ENCODE measurements at regions not wholly inside any gene's neighbourhood (a gene's known extent, or its start where the extent isn't known, plus 50 kb on each side); places are given as distances from the start of the nearest gene placed in this dataset.

- no peak for DNase-seq (ENCODE audit: extremely low read depth in 1 of 2, low read depth in 1 of 2)
Observed at GRCh38 chr5:164002628-164003027, 497.2 kb downstream of the MAT2B start.

- DNase-seq (ENCODE audit: extremely low read depth in 1 of 2, low read depth in 1 of 2) = no peak
Observed at GRCh38 chr5:164005071-164005470, 499.7 kb downstream of the MAT2B start.

GRCh38 chr5:164007064-164007463 lies 501.6 kb downstream of the MAT2B start:
- DNase-seq (ENCODE audit: extremely low read depth in 1 of 2, low read depth in 1 of 2) = no peak

GRCh38 chr5:164009621-164010020 lies 504.2 kb downstream of the MAT2B start:
- DNase-seq (ENCODE audit: extremely low read depth in 1 of 2, low read depth in 1 of 2) = no peak

GRCh38 chr5:164010900-164011299 lies 505.5 kb downstream of the MAT2B start:
- DNase-seq (ENCODE audit: extremely low read depth in 1 of 2, low read depth in 1 of 2) = no peak

GRCh38 chr5:164012371-164012770 lies 507.0 kb downstream of the MAT2B start:
- DNase-seq (ENCODE audit: extremely low read depth in 1 of 2, low read depth in 1 of 2) = no peak

GRCh38 chr5:164013077-164013670 lies 507.8 kb downstream of the MAT2B start:
- DNase-seq (ENCODE audit: extremely low read depth in 1 of 2, low read depth in 1 of 2) = no peak

- DNase-seq (ENCODE audit: extremely low read depth in 1 of 2, low read depth in 1 of 2) = no peak
Observed at GRCh38 chr5:164020116-164020515, 514.7 kb downstream of the MAT2B start.

- DNase-seq (ENCODE audit: extremely low read depth in 1 of 2, low read depth in 1 of 2) = no peak
Observed at GRCh38 chr5:164027738-164028137, 522.3 kb downstream of the MAT2B start.

- DNase-seq (ENCODE audit: extremely low read depth in 1 of 2, low read depth in 1 of 2) = no peak
Observed at GRCh38 chr5:164038128-164038783, 532.8 kb downstream of the MAT2B start.

GRCh38 chr5:164041105-164041504 lies 535.7 kb downstream of the MAT2B start:
- DNase-seq (ENCODE audit: extremely low read depth in 1 of 2, low read depth in 1 of 2) = no peak

GRCh38 chr5:164048359-164048926 lies 543.0 kb downstream of the MAT2B start:
- DNase-seq (ENCODE audit: extremely low read depth in 1 of 2, low read depth in 1 of 2) = no peak

- DNase-seq (ENCODE audit: extremely low read depth in 1 of 2, low read depth in 1 of 2) = no peak
Observed at GRCh38 chr5:164051745-164052144, 546.3 kb downstream of the MAT2B start.

- DNase-seq (ENCODE audit: extremely low read depth in 1 of 2, low read depth in 1 of 2) = no peak
Observed at GRCh38 chr5:164052536-164053093, 547.2 kb downstream of the MAT2B start.

- DNase-seq (ENCODE audit: extremely low read depth in 1 of 2, low read depth in 1 of 2) = no peak
Observed at GRCh38 chr5:164053123-164053522, 547.7 kb downstream of the MAT2B start.

- DNase-seq (ENCODE audit: extremely low read depth in 1 of 2, low read depth in 1 of 2) = no peak
Observed at GRCh38 chr5:164054461-164054860, 549.0 kb downstream of the MAT2B start.

- no peak for DNase-seq (ENCODE audit: extremely low read depth in 1 of 2, low read depth in 1 of 2)
Observed at GRCh38 chr5:164057121-164057520, 551.7 kb downstream of the MAT2B start.

GRCh38 chr5:164058621-164059020 lies 553.2 kb downstream of the MAT2B start:
- no peak for DNase-seq (ENCODE audit: extremely low read depth in 1 of 2, low read depth in 1 of 2)

GRCh38 chr5:164059471-164059870 lies 554.1 kb downstream of the MAT2B start:
- no peak for DNase-seq (ENCODE audit: extremely low read depth in 1 of 2, low read depth in 1 of 2)

- no peak for DNase-seq (ENCODE audit: extremely low read depth in 1 of 2, low read depth in 1 of 2)
Observed at GRCh38 chr5:164060786-164061355, 555.5 kb downstream of the MAT2B start.

GRCh38 chr5:164062304-164062703 lies 556.9 kb downstream of the MAT2B start:
- no peak for DNase-seq (ENCODE audit: extremely low read depth in 1 of 2, low read depth in 1 of 2)

GRCh38 chr5:164065266-164065665 lies 559.8 kb downstream of the MAT2B start:
- no peak for DNase-seq (ENCODE audit: extremely low read depth in 1 of 2, low read depth in 1 of 2)
